NCI-H460 (cell line): ENCODE measurements at regions not wholly inside any gene's neighbourhood (a gene's known extent, or its start where the extent isn't known, plus 50 kb on each side); places are given as distances from the start of the nearest gene placed in this dataset.
"Not testable (repeated sequence)": the region's sequence is repeated elsewhere in the genome, so short reads cannot be mapped to it uniquely, and the experiment has no call there.

ENCODE experiments used
- DNase-seq: peaks from one replicate; pipeline ENCODE4 v3.0.0-alpha.2; 2016; ENCODE audit warnings: low read depth; ENCODE audit errors: extremely low read depth

GRCh38 chr12:38477340-38478090 lies 160.9 kb downstream of the ALG10B start:
- DNase-seq = no peak

DNA sequence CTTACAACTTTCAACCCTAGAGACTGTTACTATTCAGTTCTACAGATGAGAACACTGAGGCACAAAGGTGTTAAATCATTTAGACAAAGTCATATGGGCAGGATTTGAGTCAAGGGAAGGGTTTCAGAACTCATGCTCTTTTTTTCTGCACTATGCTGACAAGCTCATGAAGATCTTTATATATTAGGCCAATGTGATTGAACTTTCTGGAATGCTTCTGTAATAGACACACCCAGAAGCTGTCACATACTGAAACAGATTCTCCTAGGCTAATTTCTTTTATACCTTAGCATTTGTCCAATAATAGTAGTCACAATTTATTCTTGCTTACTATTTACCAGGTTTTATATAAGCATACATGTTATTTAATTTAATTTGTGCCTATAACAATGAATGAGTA lies 164.0 kb downstream of the ALG10B start:
- no peak for DNase-seq

DNA sequence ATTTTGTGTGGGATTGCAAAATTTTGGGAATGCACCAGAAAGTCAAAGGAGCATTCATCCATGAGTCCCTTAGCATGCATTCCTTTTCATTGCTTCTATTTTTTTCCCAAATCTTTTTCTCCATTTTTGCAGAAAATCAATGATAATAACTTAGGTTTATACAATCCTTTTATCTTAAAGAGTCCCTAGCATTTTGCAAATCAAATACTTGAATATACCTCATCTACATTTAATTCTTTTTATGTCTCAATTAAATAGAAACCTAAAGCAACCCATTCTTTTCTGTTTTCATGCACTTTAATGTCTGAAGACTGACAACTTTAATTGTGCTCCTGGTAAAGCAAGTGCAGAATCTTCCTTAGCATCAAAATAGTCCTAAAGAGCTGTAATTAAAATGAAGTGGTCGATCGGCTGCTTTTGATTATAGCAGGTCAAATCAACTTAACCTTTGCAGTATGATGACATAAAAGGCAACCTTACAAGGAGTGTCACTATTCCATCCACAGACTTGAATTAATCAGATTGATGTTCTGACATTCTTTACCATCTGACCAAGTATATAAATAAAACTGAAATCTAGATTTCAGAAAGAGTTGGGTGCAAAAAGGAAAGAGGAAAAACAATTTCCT lies 168.4 kb downstream of the ALG10B start:
- no peak for DNase-seq

- DNase-seq = no peak
Measured at GRCh38 chr12:38488866-38489265, 172.3 kb downstream of the ALG10B start.

- no peak for DNase-seq
Measured at GRCh38 chr12:38490073-38490472, 173.5 kb downstream of the ALG10B start.

GRCh38 chr12:38490941-38491340 lies 174.4 kb downstream of the ALG10B start:
- no peak for DNase-seq

GRCh38 chr12:38501481-38501880 lies 184.9 kb downstream of the ALG10B start:
- DNase-seq = no peak

GRCh38 chr12:38501991-38502390 lies 185.4 kb downstream of the ALG10B start:
- no peak for DNase-seq

- no peak for DNase-seq
Measured at GRCh38 chr12:38502415-38502814, 185.8 kb downstream of the ALG10B start.

- DNase-seq = no peak
Measured at GRCh38 chr12:38507839-38508238, 191.3 kb downstream of the ALG10B start.

GRCh38 chr12:38508246-38508645 lies 191.7 kb downstream of the ALG10B start:
- no peak for DNase-seq

DNA sequence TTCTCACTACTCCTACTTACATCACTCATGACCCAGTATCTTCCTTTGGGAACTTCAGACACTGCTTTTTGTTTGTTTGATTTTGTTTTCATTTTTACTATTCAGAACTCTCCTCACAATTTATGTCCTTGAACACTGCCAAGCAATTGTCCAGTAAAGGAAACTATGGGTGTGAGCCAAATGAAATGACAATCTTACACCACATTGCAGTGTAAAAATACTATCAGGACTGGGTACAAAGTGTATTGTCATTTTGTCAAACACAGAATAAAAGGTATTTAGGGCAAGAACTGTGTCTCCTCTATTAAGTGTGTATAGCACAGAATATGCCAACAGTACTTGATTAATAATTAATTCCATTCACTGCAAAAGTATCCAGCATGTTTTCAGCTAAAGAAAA lies 199.3 kb downstream of the ALG10B start:
- DNase-seq = no peak

- DNase-seq = no peak
Measured at GRCh38 chr12:38516418-38516817, 199.8 kb downstream of the ALG10B start.

DNA sequence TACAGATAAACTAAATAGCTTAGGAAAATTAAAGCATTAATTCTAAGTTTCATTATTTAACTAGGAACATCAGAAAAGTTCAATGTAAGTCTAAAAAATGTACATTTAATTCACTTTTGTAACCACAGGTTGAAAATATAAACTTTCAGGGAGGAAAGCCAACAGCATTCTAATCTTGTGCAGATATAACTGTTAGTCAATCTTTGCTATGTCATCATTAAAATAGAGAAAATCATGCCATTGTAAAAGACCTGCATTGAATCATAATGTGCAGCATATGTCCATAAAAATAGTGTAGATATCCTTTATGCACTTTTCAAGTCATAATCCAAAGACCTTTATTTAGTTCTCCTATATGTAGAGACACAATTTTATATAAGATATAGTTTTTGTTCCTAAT lies 207.3 kb downstream of the ALG10B start:
- no peak for DNase-seq

DNA sequence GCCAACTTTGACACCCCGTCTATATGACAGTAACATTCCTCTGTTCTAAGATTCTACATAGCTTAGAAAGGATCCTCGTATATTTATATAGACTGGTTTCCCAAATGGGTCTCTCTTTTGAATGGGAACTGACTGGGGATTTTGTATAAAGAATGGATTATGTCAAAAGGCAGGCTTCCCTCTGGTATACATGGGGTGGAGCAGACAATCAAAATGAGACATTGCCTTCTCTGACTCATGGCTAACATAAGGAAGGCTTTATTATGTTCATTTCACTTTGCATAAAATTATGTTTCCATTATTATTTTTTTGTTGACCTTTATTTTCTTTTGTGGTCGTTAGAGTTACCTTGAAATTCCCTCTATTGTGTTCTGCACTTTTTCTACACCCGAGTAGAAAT lies 211.1 kb downstream of the ALG10B start:
- no peak for DNase-seq

GRCh38 chr12:38528527-38528926 lies 212.0 kb downstream of the ALG10B start:
- DNase-seq = no peak

- not testable (repeated sequence) for DNase-seq
Measured at GRCh38 chr12:38529281-38529680, 212.7 kb downstream of the ALG10B start.

DNA sequence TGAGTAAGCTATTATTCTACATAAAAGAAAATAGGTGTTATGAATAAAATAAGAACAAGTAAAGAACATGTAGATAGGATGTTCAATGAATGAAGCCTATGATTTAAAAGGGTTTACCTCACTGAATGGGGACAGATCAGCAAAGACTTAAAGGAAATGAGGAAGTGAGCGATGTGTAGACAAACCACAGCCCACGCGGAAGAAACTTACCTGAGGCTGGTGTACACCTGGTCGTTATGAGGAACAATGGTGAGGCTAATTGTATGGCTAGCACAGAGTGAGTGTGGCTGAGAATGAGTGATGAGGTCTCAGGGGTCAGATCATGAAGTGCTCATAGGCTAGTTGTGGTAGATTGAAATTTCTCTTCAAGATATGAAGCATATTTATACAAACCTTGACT lies 221.7 kb downstream of the ALG10B start:
- no peak for DNase-seq

DNA sequence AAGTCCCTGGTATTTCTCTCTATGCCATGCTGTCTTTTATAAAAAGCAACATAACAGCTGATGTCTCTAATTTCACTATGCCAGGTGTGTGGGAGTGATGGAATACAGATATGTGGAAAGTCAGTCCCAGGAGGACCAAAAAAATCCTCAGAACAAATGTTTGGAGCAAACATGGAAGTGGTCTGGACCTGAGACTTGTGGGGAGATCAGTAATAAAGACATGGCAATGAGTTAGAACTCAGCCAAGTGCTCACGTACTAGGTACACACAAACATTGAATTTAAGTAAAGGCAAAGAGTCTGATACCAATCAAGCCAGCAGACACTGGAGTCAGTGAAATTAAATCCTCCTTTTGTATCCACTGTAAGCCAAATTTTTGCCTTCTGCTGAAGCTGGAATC lies 223.6 kb downstream of the ALG10B start:
- DNase-seq = no peak

- no peak for DNase-seq
Measured at GRCh38 chr12:38541849-38542248, 225.3 kb downstream of the ALG10B start.

DNA sequence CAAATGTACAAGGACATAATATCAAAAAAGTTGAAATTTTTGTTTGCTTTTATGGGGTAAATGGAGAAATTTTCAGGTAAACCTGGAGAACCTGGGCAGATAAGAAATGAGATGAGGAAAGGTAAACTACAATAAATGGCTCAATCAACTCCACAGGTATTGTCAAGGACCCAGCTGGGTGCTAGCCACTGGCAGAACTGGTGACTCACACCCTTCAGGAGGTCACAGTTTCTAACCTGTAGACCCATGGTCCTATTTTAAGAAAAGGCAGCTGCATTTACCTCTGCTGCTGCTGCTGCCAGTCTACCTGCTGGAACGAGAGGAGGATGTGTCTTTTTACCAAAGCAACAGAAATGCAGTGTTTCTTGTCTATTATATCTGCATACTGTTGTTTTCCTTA lies 226.6 kb downstream of the ALG10B start:
- no peak for DNase-seq

- DNase-seq = peak; percentile 13
Measured at GRCh38 chr12:38544330-38545066, 227.9 kb downstream of the ALG10B start.
